GM19240 (cell line): ENCODE measurements at regions not wholly inside any gene's neighbourhood (a gene's known extent, or its start where the extent isn't known, plus 50 kb on each side); places are given as distances from the start of the nearest gene placed in this dataset.
A peak's percentile ranks its signal among the peaks of the same experiment; 100 is the strongest.
"Not testable (repeated sequence)": the region's sequence is repeated elsewhere in the genome, so short reads cannot be mapped to it uniquely, and the experiment has no call there.

Experiments used
- DNase-seq: peaks from one replicate; pipeline ENCODE4 v3.0.0; 2011; ENCODE audit warnings: low spot score; ENCODE audit not compliant: insufficient read length

DNA sequence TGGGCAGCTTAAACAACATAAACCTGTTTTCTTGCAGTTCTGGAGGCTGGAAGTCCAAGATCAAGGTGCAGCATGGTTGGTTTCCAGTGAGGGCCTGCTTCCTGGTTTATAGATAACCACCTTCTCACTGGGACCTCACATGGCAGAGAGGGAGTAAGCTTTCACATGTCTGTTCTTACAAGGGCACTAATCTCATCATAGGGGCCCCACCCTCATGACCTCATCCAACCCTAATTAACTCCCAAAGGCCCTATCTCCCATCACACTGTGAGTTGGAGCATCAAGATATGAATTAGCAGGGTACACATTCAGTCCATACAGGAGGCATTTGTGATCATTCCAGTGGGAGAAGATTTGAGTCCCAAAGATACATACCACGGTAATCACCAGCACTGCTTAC lies 50.5 kb upstream of the GRIN2A start:
- DNase-seq, result no peak

- DNase-seq, result no peak
These were observed 57.4 kb upstream of the GRIN2A start for GRCh38 chr16:10239640-10240039.

DNA sequence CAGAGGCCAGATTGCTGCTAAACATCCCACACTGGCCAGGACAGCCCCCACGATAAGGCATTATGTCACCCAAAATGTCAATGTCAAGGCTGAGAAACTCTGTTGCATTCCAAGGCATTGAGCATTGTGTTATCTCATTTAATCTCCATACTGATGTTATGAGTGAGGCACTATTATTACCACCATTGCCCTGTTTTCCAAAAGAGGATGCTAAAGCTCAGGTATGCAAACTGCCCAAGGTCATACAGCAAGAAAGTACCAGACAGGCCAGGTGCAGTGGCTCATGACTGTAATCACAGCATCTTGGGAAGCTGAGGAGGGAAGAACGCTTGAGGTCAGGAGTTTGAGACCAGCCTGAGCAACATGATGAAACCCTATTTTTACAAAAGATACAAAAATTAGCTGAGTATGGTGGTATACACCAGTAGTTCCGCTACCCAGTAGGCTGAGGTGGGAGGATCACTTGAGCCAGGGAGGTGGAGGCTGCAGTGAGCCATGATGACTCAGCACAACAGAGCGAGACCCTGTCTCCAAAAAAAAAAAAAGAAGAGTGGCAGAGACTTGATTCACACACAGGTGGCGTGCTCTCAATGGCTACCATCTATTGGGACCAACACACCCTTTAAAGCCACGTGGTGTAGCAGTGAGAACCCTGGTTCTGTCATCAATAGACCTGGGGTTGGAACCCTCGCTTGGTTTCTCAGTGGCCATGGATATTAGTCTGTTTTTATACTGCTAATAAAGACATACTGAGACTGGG lies 58.8 kb upstream of the GRIN2A start:
- no peak for DNase-seq

DNA sequence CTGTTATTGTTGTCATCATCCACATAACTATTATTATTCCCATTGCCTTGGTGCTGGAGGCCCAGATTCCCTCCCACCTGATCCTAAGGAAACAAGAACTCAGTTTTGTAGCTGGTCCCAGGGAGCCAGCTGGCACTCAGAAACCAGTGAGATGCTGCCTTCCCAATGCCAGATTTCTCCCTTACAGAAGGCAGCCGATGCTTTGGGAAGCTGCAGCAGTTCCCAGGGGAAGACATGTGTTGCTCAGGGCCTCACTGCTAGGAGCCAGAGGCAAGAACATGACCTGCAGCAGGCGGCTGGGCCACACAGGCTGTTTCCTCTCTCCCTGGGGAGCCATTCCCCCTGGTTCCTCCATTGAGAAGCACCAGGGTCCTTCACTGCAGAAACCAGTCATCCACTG lies 59.9 kb upstream of the GRIN2A start:
- DNase-seq, result no peak

- DNase-seq, result no peak
These were observed 60.7 kb upstream of the GRIN2A start for GRCh38 chr16:10242916-10243315.

DNA sequence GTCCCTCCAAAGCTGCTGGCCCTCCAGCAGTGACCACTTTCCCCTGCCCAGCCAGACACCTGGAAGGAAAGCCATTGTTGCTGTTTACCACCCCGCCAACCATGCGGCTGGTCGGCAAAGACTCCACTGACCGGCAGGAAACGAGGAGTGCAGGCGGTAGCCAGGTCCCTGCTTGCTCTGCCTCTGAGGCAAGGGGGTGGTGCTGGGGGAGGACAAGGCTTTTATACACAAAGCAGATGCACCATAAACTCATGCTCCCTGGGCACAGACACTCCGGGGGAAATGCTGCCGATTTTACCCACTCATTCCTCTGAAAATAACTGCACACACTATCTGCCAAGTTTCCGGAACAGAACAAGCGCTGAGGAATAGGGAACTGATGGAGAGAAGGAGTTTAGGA lies 62.8 kb upstream of the GRIN2A start:
- no peak for DNase-seq

DNA sequence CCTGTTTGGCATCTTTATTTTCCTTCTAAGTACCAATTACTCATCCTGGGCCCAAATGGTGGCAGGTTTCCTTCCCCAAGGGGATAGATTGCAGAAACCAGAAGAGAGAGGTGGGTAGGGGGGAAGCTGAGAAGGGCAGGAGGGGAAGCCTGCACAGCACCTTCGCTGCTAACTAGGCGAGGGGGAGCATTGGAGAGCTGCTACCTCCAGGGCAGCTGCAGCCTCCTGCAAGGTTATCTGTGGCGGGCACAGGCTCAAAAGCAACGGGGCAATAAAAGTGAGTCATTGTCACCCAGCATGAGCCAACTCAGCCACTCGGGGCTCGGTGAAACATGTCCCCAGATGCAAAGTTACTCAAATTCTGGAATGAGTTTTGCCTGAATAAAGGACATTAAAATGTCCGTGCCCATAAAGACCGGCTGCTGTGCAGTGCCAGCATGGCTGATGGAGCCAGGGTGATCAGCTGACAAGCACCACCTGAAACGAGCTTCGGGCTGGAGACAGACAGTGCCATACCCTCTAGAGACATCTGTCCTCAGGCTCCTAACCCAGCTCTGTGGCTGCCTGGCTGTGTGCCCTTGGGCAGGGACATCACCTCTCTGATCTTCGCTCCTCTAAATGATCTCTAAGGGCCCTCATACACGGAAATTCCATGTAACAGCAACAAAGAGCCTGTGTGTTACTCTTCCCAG lies 68.1 kb upstream of the GRIN2A start:
- no peak for DNase-seq

DNA sequence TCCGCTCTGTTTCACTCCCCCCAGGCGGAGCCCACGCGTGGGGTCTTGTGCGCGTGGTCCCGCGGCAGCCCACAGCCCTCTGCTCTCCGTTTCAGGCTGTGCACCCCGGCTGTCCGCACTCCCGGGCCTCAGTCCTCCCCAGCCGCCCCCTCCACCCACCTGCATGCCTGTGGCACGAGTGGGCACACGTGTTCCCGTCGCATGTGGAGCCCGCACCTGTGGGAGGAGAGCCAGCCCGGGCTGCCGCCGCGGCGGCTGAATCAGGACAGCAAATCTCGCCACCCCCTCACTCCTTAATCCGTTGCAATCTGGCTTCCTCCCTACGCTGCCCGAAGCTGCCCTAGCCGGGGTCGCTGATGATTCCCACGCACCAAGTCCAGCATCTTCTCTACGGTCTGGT lies 69.9 kb upstream of the GRIN2A start:
- no peak for DNase-seq

DNA sequence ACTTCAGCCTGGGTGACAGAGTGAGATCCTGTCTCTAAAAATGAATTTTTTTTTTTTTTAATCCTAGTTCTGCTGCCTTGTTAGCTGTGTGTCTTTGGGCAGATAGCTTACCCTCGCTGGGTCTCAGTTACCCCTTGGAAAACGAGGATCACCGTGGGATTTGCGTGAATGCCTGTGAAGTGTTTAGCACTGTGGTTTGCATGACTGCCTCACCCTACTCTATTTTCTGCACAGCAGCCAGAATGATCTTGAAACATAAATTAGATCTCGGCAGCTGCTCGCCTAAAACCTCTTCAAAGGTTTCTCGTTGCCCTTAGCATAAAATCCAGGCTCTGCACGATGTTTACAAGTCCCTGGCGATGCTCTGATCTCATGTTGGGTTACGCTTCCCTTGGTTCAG lies 71.2 kb upstream of the GRIN2A start:
- no peak for DNase-seq

- no peak for DNase-seq
These were observed 73.5 kb upstream of the GRIN2A start for GRCh38 chr16:10255728-10256127.

DNA sequence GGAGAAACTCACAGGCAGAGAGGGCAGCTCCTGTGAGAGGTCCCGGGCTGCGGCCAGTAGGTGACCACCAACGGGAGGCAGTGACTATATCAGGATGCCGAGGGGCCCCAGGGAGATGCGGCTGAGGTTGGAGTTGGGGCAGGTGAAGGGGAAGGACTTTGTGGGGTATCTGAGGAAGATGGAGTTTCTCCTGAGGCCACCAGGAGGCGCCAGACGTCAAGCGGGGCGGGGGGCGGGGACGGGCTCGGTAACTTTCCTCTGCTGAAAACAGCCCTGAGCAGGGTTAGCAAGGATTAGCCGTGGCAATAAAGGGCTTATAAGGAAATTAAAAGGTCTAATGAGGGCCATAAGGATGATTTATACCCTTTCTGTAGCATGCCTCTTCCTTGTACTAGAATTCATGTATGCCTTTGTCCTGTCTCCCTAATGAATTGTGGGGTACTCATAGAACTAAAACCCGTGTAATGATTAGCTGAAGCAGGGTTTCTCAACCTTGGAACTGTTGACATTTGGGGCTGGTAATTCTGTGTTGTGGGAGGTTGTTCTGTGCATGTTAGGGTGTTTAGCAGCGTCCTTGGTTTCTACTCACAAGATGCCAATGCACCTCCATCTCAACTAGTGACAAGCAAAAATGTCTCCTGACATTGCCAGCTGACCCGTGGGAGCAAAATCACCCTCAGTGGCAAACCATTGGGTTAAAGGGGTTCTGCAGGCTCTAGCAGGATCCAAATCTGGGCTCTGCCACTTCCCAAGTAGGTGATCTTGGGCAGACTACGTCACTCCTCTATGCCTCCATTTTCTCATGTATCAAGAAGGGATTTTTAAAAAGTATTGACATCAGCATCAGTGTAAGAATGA lies 74.8 kb upstream of the GRIN2A start:
- DNase-seq, result peak; percentile 84

- not testable (repeated sequence) for DNase-seq
These were observed 75.5 kb upstream of the GRIN2A start for GRCh38 chr16:10257642-10258251.

GRCh38 chr16:10258930-10259603 lies 76.8 kb upstream of the GRIN2A start:
- DNase-seq, result not testable (repeated sequence)

GRCh38 chr16:10261077-10261476 lies 78.8 kb upstream of the GRIN2A start:
- DNase-seq, result no peak

- DNase-seq, result not testable (repeated sequence)
These were observed 79.3 kb upstream of the GRIN2A start for GRCh38 chr16:10261526-10261925.

- no peak for DNase-seq
These were observed 80.3 kb upstream of the GRIN2A start for GRCh38 chr16:10262377-10263132.

- DNase-seq, result no peak
These were observed 83.8 kb upstream of the GRIN2A start for GRCh38 chr16:10265770-10266615.

DNA sequence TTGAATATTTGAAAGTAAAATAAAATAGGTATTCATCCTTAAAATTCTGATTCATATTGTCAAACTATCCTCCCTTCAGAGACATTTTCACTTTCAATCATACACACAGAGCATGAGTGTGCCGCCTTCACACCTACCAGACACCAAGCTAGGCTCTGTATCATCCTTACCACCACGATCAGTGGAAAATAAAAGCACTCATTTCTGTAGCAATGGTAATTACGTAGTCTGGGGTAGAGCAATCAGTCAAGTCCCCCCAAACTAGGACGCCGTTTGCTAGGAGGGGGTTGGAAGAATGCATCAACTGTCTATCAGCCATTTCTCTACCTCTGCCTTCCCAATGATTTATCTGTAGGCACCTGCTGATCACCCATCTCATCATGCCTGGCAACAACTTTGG lies 84.6 kb upstream of the GRIN2A start:
- DNase-seq, result no peak

- DNase-seq, result no peak
These were observed 87.4 kb upstream of the GRIN2A start for GRCh38 chr16:10269632-10270031.
